Right lobe of liver (tissue), 4 donors: ENCODE measurements at regions not wholly inside any gene's neighbourhood (a gene's known extent, or its start where the extent isn't known, plus 50 kb on each side); places are given as distances from the start of the nearest gene placed in this dataset.

Source experiments
- CTCF ChIP-seq, 4 donors: fragments of 200-600 bp in 3 of 4; fragments of 450-650 bp in 1 of 4; IDR thresholded peaks; one replicate each; pipeline versions ENCODE4 v1.5.1 to v1.8.0; 2016 to 2022; ENCODE audit warnings: antibody characterized with exemption in 4 of 4, mild to moderate bottlenecking in 2 of 4
- POLR2A ChIP-seq: fragments of 450-650 bp; IDR thresholded peaks from one replicate; pipeline ENCODE4 v1.6.1; 2017; ENCODE audit warnings: antibody characterized with exemption, mild to moderate bottlenecking
- donor health status: DM: no; HTN: no; CAD: no.
- donor health status: DM: no; HTN: no; CAD: no.
- donor health status: DM: no; HTN: yes; CAD: no.

DNA sequence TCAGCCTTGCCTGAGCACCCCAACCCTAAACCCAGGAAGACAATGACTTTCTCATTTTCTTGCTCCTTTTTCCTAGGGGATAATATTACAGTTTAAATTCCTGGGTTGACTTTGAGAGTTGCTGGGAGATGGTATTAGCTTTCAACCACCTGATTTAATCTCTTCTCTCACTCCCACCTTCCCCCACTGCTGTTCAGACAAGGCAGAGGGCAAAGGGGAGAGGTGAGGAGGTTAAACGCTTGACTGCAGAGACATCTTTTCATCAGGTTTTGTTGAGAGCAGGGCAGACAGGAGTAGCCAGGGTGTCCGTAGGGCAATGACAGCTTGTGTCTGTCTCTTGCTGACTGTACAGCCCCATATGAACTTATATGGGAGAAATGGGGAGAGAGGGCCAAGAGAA lies 811.2 kb downstream of the MAFB start:
- no peak for TF ChIP-seq CTCF (IDR thresholded peaks at IDR 0.05)
- TF ChIP-seq POLR2A = no peak
